SH-SY5Y (cell line): ENCODE measurements at regions not wholly inside any gene's neighbourhood (a gene's known extent, or its start where the extent isn't known, plus 50 kb on each side); places are given as distances from the start of the nearest gene placed in this dataset.

Experiments
- GATA2 ChIP-seq: IDR thresholded peaks from 2 replicates; pipeline ENCODE4 v1.6.1; 2011; ENCODE audit warnings: mild to moderate bottlenecking, low read depth, low read length
- GATA3 ChIP-seq: IDR thresholded peaks from 2 replicates; pipeline ENCODE4 v1.6.1; 2011; ENCODE audit warnings: low read depth, mild to moderate bottlenecking, low read length, moderate library complexity

DNA sequence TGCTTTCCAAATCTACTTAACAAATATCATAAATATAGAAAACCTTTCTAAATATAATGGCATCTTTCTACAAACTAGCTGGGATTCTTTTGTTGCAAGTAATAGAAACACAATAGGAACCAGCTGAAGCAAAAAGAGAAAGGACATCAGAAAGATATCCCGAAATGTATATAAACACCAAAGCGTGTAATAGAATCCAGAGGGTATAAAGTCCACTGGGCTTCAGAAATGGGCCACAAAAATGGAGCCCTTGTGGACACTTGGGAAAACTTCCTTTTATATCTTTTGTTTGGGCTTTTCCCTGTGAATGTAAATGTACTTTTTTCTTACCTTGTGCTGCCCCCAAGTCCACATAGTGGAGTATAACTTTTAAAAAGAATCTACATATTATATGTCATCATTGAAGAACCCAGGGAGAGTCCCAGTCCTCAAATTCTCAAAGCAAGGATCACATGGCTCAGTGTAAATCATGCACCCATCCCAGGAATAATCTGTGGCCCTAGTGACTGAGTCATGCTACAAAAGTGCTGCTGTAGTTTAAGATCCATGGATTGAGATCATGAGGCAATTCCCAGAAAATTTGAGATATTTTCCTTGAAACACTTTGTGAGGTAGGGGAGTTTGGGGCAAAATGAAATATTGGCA is 457.0 kb downstream of the EPM2A start:
- TF ChIP-seq GATA2 (no peak), GATA3 (no peak)
